ENCODE measurements at regions not wholly inside any gene's neighbourhood (a gene's known extent, or its start where the extent isn't known, plus 50 kb on each side); places are given as distances from the start of the nearest gene placed in this dataset.

DNA sequence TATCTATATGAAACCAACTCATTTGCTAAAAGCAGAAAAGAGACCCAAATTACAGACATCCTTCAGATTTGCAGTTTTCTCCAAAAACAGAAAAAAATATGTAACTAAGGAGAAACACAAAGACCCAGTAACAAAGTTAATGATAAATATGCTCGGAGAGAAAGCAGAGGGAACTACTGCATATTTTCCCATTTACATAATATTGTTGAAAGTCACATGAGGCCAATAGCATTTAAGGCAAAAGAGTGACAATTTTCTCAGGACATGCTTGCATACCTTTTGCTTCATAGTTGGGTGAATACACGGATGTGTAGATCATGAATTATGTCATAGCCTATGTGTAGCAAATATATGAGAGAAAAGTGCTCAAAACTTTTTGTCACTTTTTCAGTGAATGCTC, 310.3 kb downstream of the EFNB2 start (continued):
- TF ChIP-seq ZNF76 (tag by site-specific recombination; IDR thresholded peaks at IDR 0.05; ENCODE audit: borderline replicate concordance, low read depth): no peak
- TF ChIP-seq, protein P1, sequence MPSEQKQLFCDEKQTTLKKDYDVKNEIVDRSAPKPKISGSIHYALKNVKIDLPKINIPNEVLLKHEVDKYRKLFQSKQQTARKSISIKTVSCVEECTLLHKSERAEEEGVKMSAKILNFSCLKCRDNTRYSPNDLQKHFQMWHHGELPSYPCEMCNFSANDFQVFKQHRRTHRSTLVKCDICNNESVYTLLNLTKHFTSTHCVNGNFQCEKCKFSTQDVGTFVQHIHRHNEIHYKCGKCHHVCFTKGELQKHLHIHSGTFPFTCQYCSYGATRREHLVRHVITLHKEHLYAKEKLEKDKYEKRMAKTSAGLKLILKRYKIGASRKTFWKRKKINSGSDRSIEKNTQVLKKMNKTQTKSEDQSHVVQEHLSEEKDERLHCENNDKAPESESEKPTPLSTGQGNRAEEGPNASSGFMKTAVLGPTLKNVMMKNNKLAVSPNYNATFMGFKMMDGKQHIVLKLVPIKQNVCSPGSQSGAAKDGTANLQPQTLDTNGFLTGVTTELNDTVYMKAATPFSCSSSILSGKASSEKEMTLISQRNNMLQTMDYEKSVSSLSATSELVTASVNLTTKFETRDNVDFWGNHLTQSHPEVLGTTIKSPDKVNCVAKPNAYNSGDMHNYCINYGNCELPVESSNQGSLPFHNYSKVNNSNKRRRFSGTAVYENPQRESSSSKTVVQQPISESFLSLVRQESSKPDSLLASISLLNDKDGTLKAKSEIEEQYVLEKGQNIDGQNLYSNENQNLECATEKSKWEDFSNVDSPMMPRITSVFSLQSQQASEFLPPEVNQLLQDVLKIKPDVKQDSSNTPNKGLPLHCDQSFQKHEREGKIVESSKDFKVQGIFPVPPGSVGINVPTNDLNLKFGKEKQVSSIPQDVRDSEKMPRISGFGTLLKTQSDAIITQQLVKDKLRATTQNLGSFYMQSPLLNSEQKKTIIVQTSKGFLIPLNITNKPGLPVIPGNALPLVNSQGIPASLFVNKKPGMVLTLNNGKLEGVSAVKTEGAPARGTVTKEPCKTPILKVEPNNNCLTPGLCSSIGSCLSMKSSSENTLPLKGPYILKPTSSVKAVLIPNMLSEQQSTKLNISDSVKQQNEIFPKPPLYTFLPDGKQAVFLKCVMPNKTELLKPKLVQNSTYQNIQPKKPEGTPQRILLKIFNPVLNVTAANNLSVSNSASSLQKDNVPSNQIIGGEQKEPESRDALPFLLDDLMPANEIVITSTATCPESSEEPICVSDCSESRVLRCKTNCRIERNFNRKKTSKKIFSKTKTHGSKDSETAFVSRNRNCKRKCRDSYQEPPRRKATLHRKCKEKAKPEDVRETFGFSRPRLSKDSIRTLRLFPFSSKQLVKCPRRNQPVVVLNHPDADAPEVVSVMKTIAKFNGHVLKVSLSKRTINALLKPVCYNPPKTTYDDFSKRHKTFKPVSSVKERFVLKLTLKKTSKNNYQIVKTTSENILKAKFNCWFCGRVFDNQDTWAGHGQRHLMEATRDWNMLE (tag by site-specific recombination; conservative IDR thresholded peaks at IDR 0.05; ENCODE audit: low read depth): no peak

GRCh38 chr13:106220211-106220610, 315.3 kb downstream of the EFNB2 start:
- Histone ChIP-seq H3K36me3 (ENCODE audit: control insufficient read depth in 2 of 2, insufficient read depth in 1 of 2, low read length in 2 of 2) (no peaks in the 10 kb centered on the region), H3K27ac (ENCODE audit: extremely low read depth, low read depth, low read length) (no peak overlapping the region), H3K4me1 (ENCODE audit: control insufficient read depth, insufficient read depth, low read length) (no peaks in the 10 kb centered on the region), H3K9me3 (ENCODE audit: control insufficient read depth, insufficient read depth, low read depth, low read length) (no peaks in the 10 kb centered on the region), H3K4me3 (ENCODE audit: low read depth, low read length) (no peak overlapping the region)
- TF ChIP-seq ZNF837 (tag by site-specific recombination; IDR thresholded peaks at IDR 0.05) (no peak), ZNF24 (tag by site-specific recombination; IDR thresholded peaks at IDR 0.05) (no peak), ZSCAN30 (tag by site-specific recombination; IDR thresholded peaks at IDR 0.05) (no peak), ZSCAN16 (tag by site-specific recombination; IDR thresholded peaks at IDR 0.05) (no peak), TSHZ1 (tag by site-specific recombination; IDR thresholded peaks at IDR 0.05; ENCODE audit: borderline replicate concordance) (no peak), ZNF777 (tag by site-specific recombination; IDR thresholded peaks at IDR 0.05; ENCODE audit: borderline replicate concordance) (no peak), ZNF561 (tag by site-specific recombination; IDR thresholded peaks at IDR 0.05; ENCODE audit: borderline replicate concordance) (no peak), ZNF350 (tag by site-specific recombination; IDR thresholded peaks at IDR 0.05) (no peak), ZNF174 (tag by site-specific recombination; IDR thresholded peaks at IDR 0.05) (no peak)
- TF ChIP-seq, protein P2, sequence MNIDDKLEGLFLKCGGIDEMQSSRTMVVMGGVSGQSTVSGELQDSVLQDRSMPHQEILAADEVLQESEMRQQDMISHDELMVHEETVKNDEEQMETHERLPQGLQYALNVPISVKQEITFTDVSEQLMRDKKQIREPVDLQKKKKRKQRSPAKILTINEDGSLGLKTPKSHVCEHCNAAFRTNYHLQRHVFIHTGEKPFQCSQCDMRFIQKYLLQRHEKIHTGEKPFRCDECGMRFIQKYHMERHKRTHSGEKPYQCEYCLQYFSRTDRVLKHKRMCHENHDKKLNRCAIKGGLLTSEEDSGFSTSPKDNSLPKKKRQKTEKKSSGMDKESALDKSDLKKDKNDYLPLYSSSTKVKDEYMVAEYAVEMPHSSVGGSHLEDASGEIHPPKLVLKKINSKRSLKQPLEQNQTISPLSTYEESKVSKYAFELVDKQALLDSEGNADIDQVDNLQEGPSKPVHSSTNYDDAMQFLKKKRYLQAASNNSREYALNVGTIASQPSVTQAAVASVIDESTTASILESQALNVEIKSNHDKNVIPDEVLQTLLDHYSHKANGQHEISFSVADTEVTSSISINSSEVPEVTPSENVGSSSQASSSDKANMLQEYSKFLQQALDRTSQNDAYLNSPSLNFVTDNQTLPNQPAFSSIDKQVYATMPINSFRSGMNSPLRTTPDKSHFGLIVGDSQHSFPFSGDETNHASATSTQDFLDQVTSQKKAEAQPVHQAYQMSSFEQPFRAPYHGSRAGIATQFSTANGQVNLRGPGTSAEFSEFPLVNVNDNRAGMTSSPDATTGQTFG (tag by site-specific recombination; IDR thresholded peaks at IDR 0.05; ENCODE audit: borderline replicate concordance): no peak
- ChIA-PET CTCF (no interaction called here), POLR2A (no interaction called here)
